Ishikawa (cell line): ENCODE measurements at regions not wholly inside any gene's neighbourhood (a gene's known extent, or its start where the extent isn't known, plus 50 kb on each side); places are given as distances from the start of the nearest gene placed in this dataset.

Experiments used
- CREB1 ChIP-seq: IDR thresholded peaks from 2 replicates; pipeline ENCODE4 v1.6.1; 2012; ENCODE audit warnings: low read depth
- EP300 ChIP-seq: IDR thresholded peaks from 2 replicates; pipeline ENCODE4 v1.6.1; 2012; ENCODE audit warnings: borderline replicate concordance
- MAX ChIP-seq: IDR thresholded peaks from 2 replicates; pipeline ENCODE4 v1.6.1; 2012
- RAD21 ChIP-seq: IDR thresholded peaks from 2 replicates; pipeline ENCODE4 v1.6.1; 2012; ENCODE audit warnings: low read depth
- TAF1 ChIP-seq: IDR thresholded peaks from 2 replicates; pipeline ENCODE4 v1.6.1; 2012; ENCODE audit warnings: low read depth, mild to moderate bottlenecking
- TEAD4 ChIP-seq: IDR thresholded peaks from 2 replicates; pipeline ENCODE4 v1.6.1; 2012
- USF1 ChIP-seq: IDR thresholded peaks from 2 replicates; pipeline ENCODE4 v1.6.1; 2012
- YY1 ChIP-seq: IDR thresholded peaks from 2 replicates; pipeline ENCODE4 v1.6.1; 2012; ENCODE audit warnings: low read depth

GRCh38 chr13:79988573-79988972, 352.4 kb downstream of the SPRY2 start:
- TF ChIP-seq RAD21 = no peak
- TF ChIP-seq CREB1 = no peak
- no peak for TF ChIP-seq EP300
- TF ChIP-seq MAX = no peak
- no peak for TF ChIP-seq TEAD4
- no peak for TF ChIP-seq USF1
- TF ChIP-seq YY1 = no peak
- TF ChIP-seq TAF1 = no peak
